C1 segment of cervical spinal cord (tissue), 14 donors: ENCODE measurements at regions not wholly inside any gene's neighbourhood (a gene's known extent, or its start where the extent isn't known, plus 50 kb on each side); places are given as distances from the start of the nearest gene placed in this dataset.
A peak's percentile ranks its signal among the peaks of the same experiment; 100 is the strongest.

Source experiments
- DNase-seq, 14 donors: peaks; one replicate each; lab custom pipeline; 2025; lab: John Stamatoyannopoulos, UW

DNA sequence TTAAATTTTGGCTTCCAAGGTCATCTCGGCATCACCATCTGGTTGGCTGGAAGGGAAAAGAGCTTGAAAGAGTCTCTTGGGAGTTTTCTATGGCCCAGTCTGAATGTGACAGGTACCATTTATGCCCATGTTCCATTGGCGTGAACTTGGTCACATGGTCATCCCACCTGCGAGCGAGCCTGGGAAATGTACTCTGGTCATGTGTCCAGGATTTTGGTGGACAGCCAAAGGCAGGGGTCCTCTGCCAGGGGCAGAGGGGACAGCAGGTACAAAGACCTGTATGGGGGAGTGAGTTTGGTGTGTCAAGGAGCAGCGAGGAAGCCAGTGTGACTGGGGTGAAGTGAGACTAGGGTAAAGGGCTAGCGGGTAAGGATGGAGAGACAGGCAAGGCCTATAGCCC is 112.6 kb downstream of the CDC5L start:
- no peak for DNase-seq

DNA sequence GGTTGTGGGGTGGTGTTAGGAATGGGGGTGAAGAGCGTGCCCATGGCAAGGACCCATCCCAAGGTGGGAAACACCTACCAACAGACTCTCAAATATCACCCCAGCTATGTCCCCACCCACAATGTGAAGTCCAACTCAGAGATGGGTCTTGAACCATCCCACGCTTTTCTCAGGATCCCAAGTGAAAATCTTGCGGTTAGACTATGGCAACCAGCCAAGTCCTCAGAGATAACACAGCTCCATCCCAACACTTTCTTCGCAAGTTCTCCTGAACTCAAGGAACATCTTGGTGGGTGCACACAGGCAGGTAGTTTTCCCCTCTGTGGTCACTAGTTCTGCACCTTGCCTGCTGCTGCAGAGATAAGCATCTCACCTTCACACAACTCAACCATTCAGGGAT is 116.0 kb downstream of the CDC5L start:
- no peak for DNase-seq

DNA sequence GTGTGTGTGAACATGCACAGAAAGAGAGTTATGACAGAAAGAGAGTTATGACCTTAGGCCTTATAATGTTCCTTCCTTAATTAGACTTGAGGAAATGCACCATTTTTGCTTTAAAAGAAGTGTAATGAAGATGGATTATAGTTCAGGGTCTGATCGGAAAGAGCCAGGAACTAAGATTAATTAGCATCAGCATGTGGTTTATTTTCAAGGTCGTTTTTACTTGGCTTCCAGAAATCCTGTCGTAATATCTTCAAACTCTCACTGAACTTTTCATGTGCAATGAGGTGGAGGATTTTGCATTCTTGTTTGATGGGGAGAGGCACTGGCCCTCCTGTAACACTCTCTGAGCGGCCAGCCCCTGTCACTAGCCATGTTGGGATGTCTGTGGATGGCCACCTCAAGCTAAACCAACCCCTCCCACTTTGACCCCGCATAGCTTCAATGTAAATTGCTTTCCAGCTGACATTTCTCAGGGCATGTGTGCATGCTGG is 116.8 kb downstream of the CDC5L start:
- no peak for DNase-seq

DNA sequence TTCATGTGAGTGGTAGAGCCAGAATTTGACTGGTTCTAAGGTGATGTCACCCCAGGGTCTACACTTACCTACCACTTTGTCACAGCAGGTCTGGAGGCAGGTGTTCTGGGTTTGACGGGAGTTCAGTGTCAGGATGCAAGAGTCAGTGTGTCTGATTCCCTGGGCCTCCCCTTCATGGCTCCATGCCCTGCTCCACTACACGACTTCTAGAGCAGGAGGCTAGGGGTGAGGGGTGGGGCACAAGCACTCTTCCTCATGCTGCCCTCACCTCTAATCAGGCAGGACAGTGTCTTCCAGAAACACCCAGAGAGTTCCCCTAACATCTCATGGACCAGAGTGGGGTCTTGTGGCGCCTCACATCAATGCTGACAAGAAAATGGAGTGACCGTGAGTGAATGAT is 118.2 kb downstream of the CDC5L start:
- DNase-seq = no peak

DNA sequence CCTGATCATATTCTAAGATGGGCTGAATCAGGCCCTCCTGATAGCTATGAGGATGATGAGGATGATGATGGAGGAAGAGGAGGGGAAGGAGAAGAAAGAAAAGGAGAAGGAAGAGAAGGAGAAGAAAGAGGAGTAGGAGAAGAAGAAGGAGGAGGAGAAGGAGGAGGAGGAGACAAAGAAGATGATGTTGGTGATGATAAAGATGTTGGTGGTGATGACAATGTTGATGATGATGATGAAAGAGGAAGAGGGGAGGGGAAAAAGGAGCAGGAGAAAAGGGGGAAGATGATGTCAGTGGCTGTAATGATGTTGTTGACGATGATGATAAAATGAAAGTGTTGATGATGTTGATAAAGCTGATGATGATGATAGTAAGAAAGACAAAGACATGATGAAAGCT is 119.5 kb downstream of the CDC5L start:
- no peak for DNase-seq

DNA sequence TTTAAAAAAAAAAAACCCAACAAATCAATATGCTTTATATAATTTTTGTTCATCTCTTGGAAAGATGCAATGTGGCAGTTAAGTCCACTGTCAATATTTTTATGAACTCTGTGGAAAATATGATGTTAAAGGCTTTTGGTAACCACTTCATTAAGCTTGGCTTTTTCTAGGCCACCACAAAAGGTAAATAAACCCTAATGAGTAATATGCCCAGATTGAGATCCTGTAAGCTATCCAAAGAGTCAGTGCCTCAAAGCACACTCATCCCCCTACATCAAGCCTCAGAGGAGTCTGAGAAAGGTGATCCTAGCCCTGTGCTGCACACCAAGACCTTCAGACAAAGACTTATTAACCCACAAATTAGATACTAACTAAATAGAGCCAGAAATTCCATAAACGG is 121.1 kb downstream of the CDC5L start:
- DNase-seq = no peak

DNA sequence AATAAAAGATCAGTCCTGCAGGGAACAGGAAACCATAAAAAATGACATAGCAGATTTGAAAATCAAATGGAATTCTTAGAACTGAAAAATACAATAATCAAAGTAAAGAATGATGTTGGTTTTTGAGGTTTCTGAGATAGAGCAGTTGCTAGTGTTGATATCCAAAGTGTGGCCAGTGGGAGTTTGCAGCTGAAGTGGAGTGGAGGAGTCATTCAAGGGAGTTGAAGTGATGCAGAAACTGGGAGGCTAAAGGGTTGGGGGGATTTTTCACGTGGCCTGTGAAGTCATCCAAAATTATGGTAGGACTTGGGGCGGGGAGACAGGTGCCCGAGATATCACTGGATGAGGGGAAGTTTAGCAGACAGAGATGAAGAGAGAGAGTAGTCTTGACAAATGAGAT is 123.6 kb downstream of the CDC5L start:
- DNase-seq = no peak

DNA sequence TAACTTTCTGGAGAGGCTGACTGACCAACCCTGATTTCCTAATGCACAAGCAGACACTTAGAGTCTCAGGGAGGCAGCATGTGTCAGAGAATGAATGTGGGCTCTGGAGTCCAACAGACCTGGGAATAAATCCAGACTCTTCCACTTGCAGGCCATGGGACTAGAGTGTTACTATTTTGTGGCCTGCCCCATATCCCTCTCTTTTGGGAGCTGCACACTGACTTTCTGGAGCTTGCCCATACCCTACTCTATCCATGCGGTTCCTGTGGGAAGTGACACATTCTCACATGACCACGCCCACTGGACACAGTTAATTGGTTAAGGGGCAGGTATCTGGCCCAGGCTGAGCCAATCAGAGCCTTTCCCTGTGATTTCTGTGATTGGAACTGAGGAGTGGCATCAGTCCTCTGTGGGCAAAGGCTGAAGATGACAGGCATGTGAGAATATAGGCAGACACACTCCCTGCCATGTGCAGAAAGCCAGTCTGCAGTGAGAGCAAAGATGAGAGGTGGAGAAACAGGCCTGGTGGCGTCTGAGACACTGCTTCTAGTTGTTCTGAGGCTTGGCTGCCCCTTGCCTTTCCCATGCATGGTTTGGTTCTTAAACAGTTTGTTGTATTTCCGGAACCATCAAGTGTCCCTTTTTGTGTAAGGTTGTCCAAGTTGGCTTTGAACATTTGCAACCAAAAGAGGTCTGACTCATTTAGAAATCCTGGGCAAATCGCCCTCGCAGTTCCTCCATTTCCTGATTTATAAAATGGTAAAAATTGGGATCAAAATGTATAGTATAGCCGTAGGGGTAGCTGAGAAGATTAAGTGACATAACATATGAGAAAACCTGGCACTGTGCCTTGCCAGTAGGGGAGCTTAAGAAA is 125.6 kb downstream of the CDC5L start:
- peak in 5 of 14 donors; percentile 7 to 61 (median 38) for DNase-seq

DNA sequence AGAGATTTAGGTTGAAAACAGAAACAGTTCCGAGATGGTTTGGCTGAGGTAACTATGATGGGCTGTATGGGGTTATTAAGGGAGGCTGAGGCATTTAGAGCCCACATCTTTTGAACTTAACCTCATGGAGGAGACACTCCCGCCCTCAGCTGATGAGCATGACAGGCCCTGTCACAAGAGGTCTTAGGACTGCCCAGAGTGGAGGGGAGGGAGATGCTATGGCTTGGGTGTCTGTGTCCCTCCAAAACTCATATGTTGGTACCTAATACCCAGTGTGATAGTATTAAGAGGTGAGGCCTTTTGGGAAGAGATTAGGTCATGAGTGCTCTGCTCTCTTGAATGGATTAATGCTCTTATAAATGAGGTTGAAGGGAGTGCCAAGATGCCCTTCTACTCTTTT is 126.6 kb downstream of the CDC5L start:
- no peak for DNase-seq

DNA sequence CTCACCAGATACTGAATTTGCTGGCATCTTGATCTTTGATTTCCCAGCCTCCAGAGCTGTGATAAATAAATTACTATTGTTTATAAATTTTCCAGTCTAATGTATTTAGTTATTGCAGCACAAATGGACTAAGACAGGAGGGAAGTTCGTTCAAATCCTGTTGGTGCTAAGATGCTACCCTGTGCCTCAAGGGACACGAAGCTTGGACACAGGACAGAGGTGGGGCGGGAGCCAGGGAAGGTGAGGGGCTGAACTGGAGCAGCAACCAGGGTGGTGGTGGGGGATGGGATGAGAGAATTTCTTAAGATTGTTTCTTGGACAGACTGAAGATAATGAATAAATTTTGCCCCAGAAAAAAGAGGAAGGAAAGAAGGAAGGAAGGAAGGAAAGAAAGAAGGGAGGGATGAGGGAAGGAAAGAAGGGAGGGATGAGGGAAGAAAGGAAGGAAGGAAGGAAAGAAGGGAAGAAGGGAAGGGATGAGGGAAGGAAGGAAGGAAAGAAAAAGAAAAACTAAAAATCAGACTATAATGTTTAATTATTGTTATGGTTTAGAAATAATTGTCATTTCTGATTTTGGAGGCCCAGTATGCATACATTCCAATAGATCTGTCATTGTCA is 127.2 kb downstream of the CDC5L start:
- DNase-seq = no peak

DNA sequence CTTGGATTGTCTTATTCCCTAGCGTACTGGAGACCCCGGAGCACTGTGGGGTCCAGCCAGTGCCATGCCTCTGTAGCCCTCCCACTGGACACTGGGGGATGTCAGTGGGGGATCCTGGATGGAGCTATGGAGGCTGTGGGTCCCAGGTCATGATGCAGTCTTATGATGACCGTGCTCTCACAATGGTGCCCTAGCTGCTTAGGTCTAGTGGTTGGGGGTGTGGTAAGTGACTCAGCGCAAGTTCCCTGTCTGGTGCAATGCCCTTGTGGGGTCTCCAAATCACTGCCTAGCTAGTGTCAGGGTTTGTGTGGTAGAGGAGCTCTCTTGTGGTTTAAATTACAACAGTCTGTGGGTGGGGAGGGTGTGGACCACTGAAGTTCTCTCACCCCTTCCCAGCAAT is 135.4 kb downstream of the CDC5L start:
- DNase-seq = no peak

DNA sequence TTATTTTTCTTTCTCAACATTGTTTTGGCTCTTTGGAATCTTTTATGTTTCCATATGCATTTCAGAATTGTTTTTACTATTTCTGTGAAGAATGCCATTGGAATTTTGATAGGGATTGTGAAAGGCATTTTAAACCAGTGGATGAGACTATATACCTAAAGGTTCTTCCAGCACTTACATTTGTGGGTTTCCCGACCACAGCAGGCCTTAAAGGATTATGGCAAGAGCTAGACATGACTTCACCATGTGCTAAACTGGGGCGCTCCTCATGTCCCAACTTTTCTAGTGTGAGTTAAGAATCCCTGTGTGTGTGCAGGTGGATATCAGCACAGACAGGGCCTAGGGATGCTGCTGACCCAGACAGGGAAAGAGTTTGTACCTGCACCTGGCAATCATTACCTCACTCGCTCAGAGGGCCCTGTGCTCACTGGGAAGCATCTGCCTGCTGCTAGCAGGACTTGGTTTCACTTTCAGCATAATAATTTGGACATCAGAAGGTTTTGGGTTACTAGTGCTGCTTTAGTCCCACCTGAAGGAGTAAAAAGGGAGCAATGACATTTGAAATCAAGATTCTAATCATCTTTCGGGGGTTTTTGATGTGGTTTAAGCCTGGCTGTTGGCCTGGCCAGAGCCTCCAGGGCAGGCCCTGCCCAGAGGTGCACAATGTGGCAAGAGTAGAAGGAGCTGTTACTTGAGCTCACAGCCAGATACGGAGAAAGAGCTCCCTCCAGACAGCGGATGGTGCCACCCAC is 137.1 kb downstream of the CDC5L start:
- no peak for DNase-seq

DNA sequence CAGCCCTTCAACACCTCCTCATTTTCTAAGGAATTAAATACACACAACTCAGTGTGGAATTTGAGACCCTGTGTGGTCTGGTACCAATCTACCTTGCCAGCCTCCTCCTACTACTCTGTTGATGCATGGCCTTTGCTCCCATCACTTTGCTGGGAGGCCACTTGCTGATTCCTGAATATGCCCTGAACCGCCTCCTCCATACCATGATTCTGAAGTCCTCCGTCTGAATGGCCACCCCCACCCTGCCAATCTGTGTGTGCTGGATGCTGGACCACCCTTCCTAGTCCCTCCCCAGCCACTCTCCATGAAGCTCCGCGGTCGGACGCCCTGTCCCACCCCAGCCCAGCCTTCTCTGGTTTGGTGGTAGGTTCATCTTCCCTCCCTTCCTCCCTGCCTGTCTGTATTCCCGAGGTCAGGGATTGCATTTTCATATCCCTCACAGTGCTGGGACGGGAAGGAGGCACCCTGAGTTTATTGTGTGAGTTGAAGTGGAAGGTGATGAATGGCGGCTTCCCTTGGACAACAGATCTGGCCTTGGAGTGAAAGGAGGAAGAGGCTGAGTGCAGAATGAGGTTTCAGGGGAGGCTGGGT is 138.3 kb downstream of the CDC5L start:
- no peak for DNase-seq

DNA sequence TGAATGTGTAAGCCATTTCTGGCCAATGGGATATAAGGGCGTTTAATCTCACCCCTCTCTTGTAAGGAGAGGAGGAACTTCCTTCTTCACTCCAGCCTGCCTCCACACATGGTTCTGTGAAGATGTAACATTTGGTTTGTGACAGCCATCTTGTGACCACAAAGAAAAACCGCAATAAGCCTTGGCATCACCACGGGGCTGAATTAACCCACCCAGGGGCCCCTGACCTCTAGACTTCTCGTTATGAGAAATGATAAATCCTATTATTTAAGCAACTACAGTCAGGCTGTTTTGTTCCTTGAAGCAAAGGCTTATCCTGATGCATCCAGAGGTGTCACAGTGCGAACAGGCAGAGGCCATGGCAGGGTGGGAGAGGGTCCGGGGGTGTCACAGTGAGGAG is 139.7 kb downstream of the CDC5L start:
- DNase-seq = no peak

DNA sequence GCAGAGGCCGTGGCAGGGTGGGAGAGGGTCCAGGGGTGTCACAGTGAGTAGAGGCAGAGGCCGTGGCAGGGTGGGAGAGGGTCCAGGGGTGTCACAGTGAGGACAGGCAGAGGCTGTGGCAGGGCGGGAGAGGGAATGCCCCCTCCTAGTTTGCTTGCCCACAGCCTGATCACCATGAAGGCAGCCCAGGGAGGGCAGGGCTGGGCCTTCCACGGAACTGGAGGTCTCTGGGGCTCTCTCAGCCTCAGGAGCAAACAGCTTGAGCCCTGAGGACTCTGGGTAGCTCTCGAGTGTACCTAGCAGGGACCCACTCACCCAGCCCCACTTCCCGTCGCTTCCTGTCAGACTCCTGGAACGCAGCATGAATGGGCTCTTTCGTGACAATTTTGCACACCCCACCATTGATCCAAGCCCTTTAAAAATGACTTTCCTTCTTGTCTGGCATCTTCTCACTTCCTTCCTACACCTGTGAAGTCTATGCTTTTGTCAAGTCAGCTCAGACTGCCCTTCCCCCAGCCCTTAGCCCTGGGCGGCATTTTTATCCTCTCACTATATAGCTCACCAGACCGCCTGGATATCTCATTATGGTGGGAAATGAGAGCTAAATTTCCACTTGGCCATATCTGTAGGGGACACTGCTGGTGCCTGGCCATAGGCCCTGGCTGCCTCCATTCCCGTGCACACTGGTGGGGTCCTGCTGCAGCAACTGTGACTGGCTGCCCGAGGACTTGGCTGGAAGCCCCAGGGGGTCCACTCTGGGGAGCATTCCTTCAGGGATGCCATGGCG is 140.3 kb downstream of the CDC5L start:
- no peak for DNase-seq

DNA sequence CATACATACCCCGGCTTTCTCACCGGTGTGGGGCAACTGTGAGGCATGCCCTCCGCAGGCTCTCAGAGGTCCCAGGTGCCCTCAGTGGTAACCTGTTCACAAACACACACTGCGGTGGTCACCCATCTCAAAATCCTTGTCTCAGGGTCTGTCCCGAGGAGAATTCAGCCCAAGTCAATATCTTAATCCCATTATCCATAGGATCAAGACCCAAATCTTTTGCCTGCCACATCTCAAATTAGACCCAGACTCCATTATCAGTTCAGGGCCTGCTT is 140.8 kb downstream of the CDC5L start:
- DNase-seq = no peak

DNA sequence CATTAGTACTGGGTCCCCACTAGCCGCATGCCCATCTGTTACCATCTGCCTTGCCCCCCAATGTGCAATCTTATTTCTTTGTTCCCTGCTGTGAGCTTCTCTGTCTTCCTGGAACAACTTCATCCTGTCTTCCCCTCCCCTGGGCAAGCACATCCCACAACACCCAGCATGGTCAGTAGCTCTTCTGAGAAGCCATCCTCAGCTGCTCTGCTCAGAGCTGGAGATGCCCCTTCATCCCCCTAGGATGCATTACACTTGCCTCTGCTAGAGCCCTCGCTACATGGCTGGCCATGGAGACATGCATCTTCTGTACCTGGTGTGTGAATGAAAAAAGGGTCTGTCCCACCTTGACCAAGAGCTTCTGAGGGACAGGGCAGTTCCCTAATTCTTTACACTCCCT is 141.2 kb downstream of the CDC5L start:
- DNase-seq = no peak

DNA sequence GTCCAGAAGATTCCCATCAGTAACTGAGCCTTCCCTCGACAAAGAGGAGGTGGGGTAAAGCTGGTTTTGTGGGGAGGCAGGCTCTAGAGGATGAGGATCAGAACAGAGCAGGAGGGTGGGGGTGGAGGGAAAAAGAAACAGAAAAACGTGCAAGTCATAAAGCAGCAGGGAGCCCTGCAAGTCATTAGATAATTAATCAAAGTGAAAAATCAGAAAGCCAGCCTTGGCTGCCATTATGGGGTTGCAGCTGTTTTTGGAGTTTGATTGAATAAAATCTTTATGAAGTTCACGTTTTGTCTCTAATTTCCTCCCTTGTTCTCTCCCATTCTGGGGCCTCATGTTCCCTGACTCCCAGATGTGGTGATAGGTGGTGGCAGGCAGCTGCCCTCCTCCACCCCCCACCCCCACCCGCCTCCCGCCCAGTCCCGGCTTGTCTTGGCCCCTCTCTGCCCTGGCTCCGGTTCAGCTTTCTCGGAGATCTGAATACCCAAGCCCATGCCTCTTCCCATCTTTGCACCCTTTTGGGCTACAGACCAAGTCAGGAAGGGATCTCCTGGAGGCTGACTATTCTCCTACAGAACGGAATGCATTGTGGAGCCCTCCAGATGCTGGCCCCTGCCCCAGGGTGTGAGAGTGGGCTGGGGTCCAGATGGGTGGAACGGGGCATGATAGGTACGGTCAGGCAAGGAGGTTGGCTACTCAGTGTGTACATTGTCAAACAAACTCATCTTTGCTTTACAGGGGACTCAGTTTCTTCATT is 141.8 kb downstream of the CDC5L start:
- no peak for DNase-seq

DNA sequence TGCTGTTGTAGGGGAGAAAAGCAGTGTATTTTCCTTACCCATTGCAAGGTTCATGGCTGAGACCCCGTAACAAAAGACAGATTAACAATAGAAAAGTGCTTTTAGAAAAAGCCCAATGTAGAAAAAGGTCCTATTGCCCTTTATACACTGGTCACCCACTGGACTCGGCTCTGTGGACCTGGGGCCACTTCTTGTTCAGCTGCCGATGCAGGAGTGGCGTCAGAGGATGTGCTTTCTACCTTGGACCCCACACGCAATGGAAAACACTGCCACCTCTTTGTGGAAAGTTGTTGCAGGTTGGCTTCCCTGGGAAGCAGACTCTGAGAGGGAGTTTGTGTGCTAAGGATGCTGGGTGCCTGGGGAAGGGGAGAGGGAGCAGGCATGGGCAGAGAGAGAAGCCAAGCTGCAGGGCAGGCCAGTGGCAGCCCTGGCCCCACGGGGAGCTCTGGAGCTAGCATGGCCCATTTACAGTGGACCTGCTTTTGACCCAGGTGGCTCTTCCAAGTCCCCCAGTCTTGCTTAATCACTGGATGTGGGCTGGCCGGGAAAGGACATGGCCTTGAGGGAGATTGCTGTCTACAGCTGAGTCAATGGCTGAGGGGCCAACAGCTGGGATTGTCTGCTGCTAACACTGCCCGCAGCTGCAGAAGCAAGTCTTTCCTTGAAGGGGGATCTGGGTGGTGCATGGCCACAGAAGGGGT is 142.9 kb downstream of the CDC5L start:
- DNase-seq = no peak

DNA sequence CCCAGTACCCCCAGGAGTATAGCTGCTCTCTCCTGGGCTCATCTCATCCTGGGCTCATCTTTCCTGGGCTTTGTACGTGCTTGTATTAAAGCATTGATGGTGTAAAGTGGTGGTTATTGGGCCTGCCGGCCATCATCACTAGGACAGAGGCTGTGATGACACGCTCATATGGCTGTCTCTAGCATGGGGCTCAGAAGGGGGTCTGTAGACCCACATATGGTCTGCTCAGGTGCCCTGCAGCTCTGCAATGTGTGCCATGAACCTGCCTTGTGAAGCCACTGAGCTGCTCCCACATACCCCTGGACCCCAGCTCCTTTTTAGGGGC is 143.4 kb downstream of the CDC5L start:
- no peak for DNase-seq
